SK-N-MC (cell line): ENCODE measurements at regions not wholly inside any gene's neighbourhood (a gene's known extent, or its start where the extent isn't known, plus 50 kb on each side); places are given as distances from the start of the nearest gene placed in this dataset.

Experiments
- EZH2 ChIP-seq: fragments of 200-600 bp; sonication (generic); IDR thresholded peaks from one replicate; pipeline ENCODE4 v1.6.1; 2017; ENCODE audit warnings: antibody characterized with exemption
- FOXP2 ChIP-seq: optimal IDR thresholded peaks from 2 replicates; pipeline ENCODE3; 2011; ENCODE audit warnings: mild to moderate bottlenecking, moderate library complexity; ENCODE audit not compliant: insufficient read depth; ENCODE audit errors: extremely low read length, control extremely low read depth
- POLR2AphosphoS5 ChIP-seq: IDR thresholded peaks from 2 replicates; pipeline ENCODE4 v1.6.1; 2012; ENCODE audit warnings: mild to moderate bottlenecking, low read depth, low read length, borderline replicate concordance

GRCh38 chr6:119523556-119523955, 174.0 kb upstream of the MAN1A1 start:
- TF ChIP-seq EZH2 (no peak), POLR2AphosphoS5 (no peak), FOXP2 (no peak)
